GM12878 (cell line): ENCODE measurements at regions not wholly inside any gene's neighbourhood (a gene's known extent, or its start where the extent isn't known, plus 50 kb on each side); places are given as distances from the start of the nearest gene placed in this dataset.

ENCODE experiments used
- ATAC-seq: fragments of 200-7000 bp; cut with Tn5 transposase; 3 replicates; pipeline ENCODE4 v1.9.1; 2020; ENCODE audit warnings: mild to moderate bottlenecking, moderate library complexity
- BruUV-seq: library from RNA; stranded (reverse); fragments of 400-500 nt; replicated peaks from 2 replicates; lab custom pipeline; 2021; lab: Mats Ljungman, UMichigan
- CTCF ChIA-PET: fragments of 300-600 bp; sonication (Branson Sonifier 250); formaldehyde crosslinking; extraction: SDS; loops from one replicate; lab custom pipeline; 2021; ENCODE audit warnings: inconsistent platforms; lab: Yijun Ruan, JAX
- POLR2A ChIA-PET: fragments of 350-600 bp; formaldehyde crosslinking; extraction: SDS; loops from one replicate; lab custom pipeline; 2021; ENCODE audit warnings: inconsistent platforms; lab: Charles Lee
- RAD21 ChIA-PET: fragments of 300-600 bp; sonication (Branson Sonifier 250); formaldehyde crosslinking; loops from one replicate; lab custom pipeline; 2023; ENCODE audit warnings: antibody characterized with exemption; ENCODE audit not compliant: unreplicated experiment; lab: Charles Lee
- SMC1A ChIA-PET: fragments of 300-600 bp; sonication (Branson Sonifier 250); formaldehyde crosslinking; loops from one replicate; lab custom pipeline; 2023; ENCODE audit not compliant: unreplicated experiment, uncharacterized antibody; lab: Charles Lee
- DNase-seq: peaks from one replicate; pipeline ENCODE4 v3.0.0-alpha.2; 2011; ENCODE audit warnings: low read depth, low spot score
- FAIRE-seq: peaks from 3 replicates; lab custom pipeline; 2011; peaks lifted over from hg19 to GRCh38; lab: Jason Lieb, UNC
- H2AFZ ChIP-seq: 2 replicates; pipeline ENCODE4 v1.6.0; 2011; ENCODE audit warnings: low read depth, low read length, control low read depth; ENCODE audit not compliant: control insufficient read depth
- H3K27ac ChIP-seq: 2 replicates; pipeline ENCODE4 v1.5.1; 2011; ENCODE audit warnings: control low read depth; ENCODE audit not compliant: control insufficient read depth, insufficient read depth
- H3K27me3 ChIP-seq, 2 experiments: replicated peaks in 1 of 2; 2 replicates each; pipeline versions ENCODE4 v1.6.0 to v1.6.1; 2011; ENCODE audit warnings: low read length in 1 of 2; ENCODE audit not compliant: control insufficient read depth in 2 of 2, insufficient read depth in 2 of 2
- H3K36me3 ChIP-seq, 2 experiments: 2 replicates each; pipeline ENCODE4 v1.5.1; 2011; ENCODE audit warnings: low read length in 1 of 2; ENCODE audit not compliant: control insufficient read depth in 2 of 2, insufficient read depth in 2 of 2
- H3K4me1 ChIP-seq: 2 replicates; pipeline ENCODE4 v1.6.1; 2011; ENCODE audit warnings: mild to moderate bottlenecking, low read length, moderate library complexity, mixed read lengths; ENCODE audit not compliant: control insufficient read depth, insufficient read depth
- H3K4me2 ChIP-seq: 2 replicates; pipeline ENCODE4 v1.6.0; 2011; ENCODE audit warnings: control low read depth; ENCODE audit not compliant: control insufficient read depth, insufficient read depth
- H3K4me3 ChIP-seq: fragments of 200-600 bp; sonication (generic); 2 replicates; pipeline ENCODE4 v1.5.1; 2016
- H3K79me2 ChIP-seq: 2 replicates; pipeline ENCODE4 v1.6.0; 2011; ENCODE audit warnings: low read length; ENCODE audit not compliant: control insufficient read depth, insufficient read depth
- H3K9ac ChIP-seq: 2 replicates; pipeline ENCODE4 v1.8.0; 2011; ENCODE audit warnings: low read length, control low read depth, mixed read lengths; ENCODE audit not compliant: control insufficient read depth, insufficient read depth
- H3K9me3 ChIP-seq: replicated peaks from 3 replicates; pipeline ENCODE4 v1.5.1; 2011; ENCODE audit warnings: mild to moderate bottlenecking, low read length; ENCODE audit not compliant: control insufficient read depth, insufficient read depth
- H4K20me1 ChIP-seq: 2 replicates; pipeline ENCODE4 v1.6.0; 2011; ENCODE audit not compliant: control insufficient read depth, insufficient read depth
- ASH2L ChIP-seq: fragments of 300-600, 200-600 bp; sonication (generic); IDR thresholded peaks from 2 replicates; pipeline ENCODE4 v1.6.1; 2017; ENCODE audit warnings: low read depth, mild to moderate bottlenecking, borderline replicate concordance
- CBFB ChIP-seq: IDR thresholded peaks from 2 replicates; pipeline ENCODE4 v1.6.1; 2016; ENCODE audit warnings: antibody characterized with exemption, low read depth
- EED ChIP-seq: sonication (generic); IDR thresholded peaks from 2 replicates; pipeline ENCODE4 v1.6.1; 2016; ENCODE audit warnings: antibody characterized with exemption, low read depth
- EGR1 ChIP-seq, 2 experiments: IDR thresholded peaks; 1 replicate in 1 of 2; 2 replicates in 1 of 2; pipeline ENCODE4 v1.6.1; 2011 to 2012; ENCODE audit warnings: low read depth in 2 of 2, low read length in 2 of 2, borderline replicate concordance in 1 of 2, mild to moderate bottlenecking in 1 of 2, moderate library complexity in 1 of 2
- IKZF1 ChIP-seq: fragments of 450-650 bp; conservative IDR thresholded peaks from 2 replicates; pipeline ENCODE4 v1.6.1; 2017; ENCODE audit warnings: antibody characterized with exemption, mild to moderate bottlenecking
- LARP7 ChIP-seq: fragments of 450-650 bp; IDR thresholded peaks from 2 replicates; pipeline ENCODE4 v1.6.1; 2017; ENCODE audit warnings: mild to moderate bottlenecking
- MXI1 ChIP-seq: fragments of 150-350 bp; IDR thresholded peaks from 2 replicates; pipeline ENCODE4 v1.6.1; 2011; ENCODE audit warnings: low read depth, mild to moderate bottlenecking, inconsistent platforms, low read length, improper control_type of control experiment
- MYC ChIP-seq: IDR thresholded peaks from 2 replicates; pipeline ENCODE4 v1.6.1; 2011; ENCODE audit warnings: mild to moderate bottlenecking, low read length, moderate library complexity, inconsistent platforms; ENCODE audit not compliant: insufficient read depth, insufficient replicate concordance, insufficient read length, severe bottlenecking
- NBN ChIP-seq: fragments of 450-650 bp; IDR thresholded peaks from 2 replicates; pipeline ENCODE4 v1.6.1; 2016
- NFIC ChIP-seq: IDR thresholded peaks from 2 replicates; pipeline ENCODE4 v1.6.1; 2012; ENCODE audit warnings: low read depth, mild to moderate bottlenecking, inconsistent platforms, low read length, moderate library complexity
- PML ChIP-seq: IDR thresholded peaks from 2 replicates; pipeline ENCODE4 v1.6.1; 2012; ENCODE audit warnings: low read length, inconsistent platforms
- POLR2AphosphoS2 ChIP-seq: IDR thresholded peaks from 2 replicates; pipeline ENCODE4 v1.6.1; 2011; ENCODE audit warnings: low read depth, mild to moderate bottlenecking, low read length, improper control_type of control experiment, moderate library complexity
- RCOR1 ChIP-seq: conservative IDR thresholded peaks from 2 replicates; pipeline ENCODE4 v1.6.1; 2012; ENCODE audit warnings: low read depth, low read length, improper control_type of control experiment
- RELA ChIP-seq: fragments of 450-650 bp; IDR thresholded peaks from 2 replicates; pipeline ENCODE4 v1.8.0; 2014; ENCODE audit warnings: borderline replicate concordance; ENCODE audit not compliant: partially characterized antibody
- RUNX3 ChIP-seq: IDR thresholded peaks from 2 replicates; pipeline ENCODE4 v1.6.1; 2012; ENCODE audit warnings: low read length, inconsistent platforms
- SIN3A ChIP-seq: IDR thresholded peaks from 2 replicates; pipeline ENCODE4 v1.6.1; 2012; ENCODE audit warnings: low read depth, low read length, improper control_type of control experiment
- SMARCA5 ChIP-seq: fragments of 450-650 bp; IDR thresholded peaks from 2 replicates; pipeline ENCODE4 v1.6.1; 2017; ENCODE audit warnings: mild to moderate bottlenecking
- TAF1 ChIP-seq: IDR thresholded peaks from 2 replicates; pipeline ENCODE4 v1.6.1; 2011; ENCODE audit warnings: mild to moderate bottlenecking, low read depth, low read length, borderline replicate concordance
- YBX1 ChIP-seq: fragments of 450-650 bp; IDR thresholded peaks from 2 replicates; pipeline ENCODE4 v1.6.1; 2016; ENCODE audit warnings: antibody characterized with exemption
- ZNF207 ChIP-seq: fragments of 450-650 bp; IDR thresholded peaks from 2 replicates; pipeline ENCODE4 v1.6.1; 2014; ENCODE audit warnings: antibody characterized with exemption, mild to moderate bottlenecking, borderline replicate concordance
- WGBS: methylation state at CpG from one replicate; pipeline ENCODE4 v1.1.6; 2016; ENCODE audit warnings: low lambda C conversion rate; ENCODE audit not compliant: insufficient replicate concordance, insufficient coverage; ENCODE audit errors: missing lambda C conversion rate; 5-methylcytosine and 5-hydroxymethylcytosine counted together
- in situ Hi-C: fragments of 300-500 bp; cut with MboI; formaldehyde crosslinking; loops from 9 replicates; pipeline ENCODE4 v1.14.3; 2018; ENCODE audit warnings: mixed read lengths
- intact Hi-C: fragments of 100-400 bp; cut with micrococcal nuclease; formaldehyde crosslinking; loops from one replicate; pipeline ENCODE4 v1.14.2; 2022; ENCODE audit not compliant: unreplicated experiment
- TF ChIP-seq, protein P1 (sequence below): fragments of 450-650 bp; IDR thresholded peaks from 2 replicates; pipeline ENCODE4 v1.6.1; 2017; ENCODE audit warnings: mild to moderate bottlenecking, moderate library complexity
- TF ChIP-seq, protein P2 (sequence below): fragments of 450-650 bp; IDR thresholded peaks from 2 replicates; pipeline ENCODE4 v1.6.1; 2016; ENCODE audit warnings: mild to moderate bottlenecking
- TF ChIP-seq, protein P3 (sequence below): IDR thresholded peaks from 2 replicates; pipeline ENCODE4 v1.6.1; 2012; ENCODE audit warnings: low read depth, low read length, improper control_type of control experiment

DNA sequence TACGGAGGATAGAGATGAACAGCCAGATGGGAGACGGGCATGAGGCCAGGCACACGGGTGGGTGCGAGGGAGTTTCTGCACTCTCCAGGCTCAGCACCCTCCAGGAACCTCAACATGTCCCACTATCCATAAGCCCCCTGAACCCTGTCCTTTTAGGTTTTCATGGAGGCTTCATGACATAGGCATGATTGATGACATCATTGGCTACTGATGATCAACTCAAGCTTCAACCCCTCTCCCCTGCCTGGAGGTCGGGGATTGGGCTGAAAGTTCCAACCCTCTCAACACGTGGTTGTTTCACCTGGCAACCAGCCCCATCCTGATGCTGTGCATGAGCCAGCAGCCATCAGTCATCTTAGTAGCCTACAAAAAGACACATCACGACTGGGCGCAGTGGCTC is 360.7 kb upstream of the AUTS2 start (continued):
- TF ChIP-seq, protein P1, sequence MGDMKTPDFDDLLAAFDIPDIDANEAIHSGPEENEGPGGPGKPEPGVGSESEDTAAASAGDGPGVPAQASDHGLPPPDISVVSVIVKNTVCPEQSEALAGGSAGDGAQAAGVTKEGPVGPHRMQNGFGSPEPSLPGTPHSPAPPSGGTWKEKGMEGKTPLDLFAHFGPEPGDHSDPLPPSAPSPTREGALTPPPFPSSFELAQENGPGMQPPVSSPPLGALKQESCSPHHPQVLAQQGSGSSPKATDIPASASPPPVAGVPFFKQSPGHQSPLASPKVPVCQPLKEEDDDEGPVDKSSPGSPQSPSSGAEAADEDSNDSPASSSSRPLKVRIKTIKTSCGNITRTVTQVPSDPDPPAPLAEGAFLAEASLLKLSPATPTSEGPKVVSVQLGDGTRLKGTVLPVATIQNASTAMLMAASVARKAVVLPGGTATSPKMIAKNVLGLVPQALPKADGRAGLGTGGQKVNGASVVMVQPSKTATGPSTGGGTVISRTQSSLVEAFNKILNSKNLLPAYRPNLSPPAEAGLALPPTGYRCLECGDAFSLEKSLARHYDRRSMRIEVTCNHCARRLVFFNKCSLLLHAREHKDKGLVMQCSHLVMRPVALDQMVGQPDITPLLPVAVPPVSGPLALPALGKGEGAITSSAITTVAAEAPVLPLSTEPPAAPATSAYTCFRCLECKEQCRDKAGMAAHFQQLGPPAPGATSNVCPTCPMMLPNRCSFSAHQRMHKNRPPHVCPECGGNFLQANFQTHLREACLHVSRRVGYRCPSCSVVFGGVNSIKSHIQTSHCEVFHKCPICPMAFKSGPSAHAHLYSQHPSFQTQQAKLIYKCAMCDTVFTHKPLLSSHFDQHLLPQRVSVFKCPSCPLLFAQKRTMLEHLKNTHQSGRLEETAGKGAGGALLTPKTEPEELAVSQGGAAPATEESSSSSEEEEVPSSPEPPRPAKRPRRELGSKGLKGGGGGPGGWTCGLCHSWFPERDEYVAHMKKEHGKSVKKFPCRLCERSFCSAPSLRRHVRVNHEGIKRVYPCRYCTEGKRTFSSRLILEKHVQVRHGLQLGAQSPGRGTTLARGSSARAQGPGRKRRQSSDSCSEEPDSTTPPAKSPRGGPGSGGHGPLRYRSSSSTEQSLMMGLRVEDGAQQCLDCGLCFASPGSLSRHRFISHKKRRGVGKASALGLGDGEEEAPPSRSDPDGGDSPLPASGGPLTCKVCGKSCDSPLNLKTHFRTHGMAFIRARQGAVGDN: no peak
- TF ChIP-seq SMARCA5 (no peak), NBN (no peak), CBFB (no peak), YBX1 (no peak), RUNX3 (no peak), NFIC (no peak)

DNA sequence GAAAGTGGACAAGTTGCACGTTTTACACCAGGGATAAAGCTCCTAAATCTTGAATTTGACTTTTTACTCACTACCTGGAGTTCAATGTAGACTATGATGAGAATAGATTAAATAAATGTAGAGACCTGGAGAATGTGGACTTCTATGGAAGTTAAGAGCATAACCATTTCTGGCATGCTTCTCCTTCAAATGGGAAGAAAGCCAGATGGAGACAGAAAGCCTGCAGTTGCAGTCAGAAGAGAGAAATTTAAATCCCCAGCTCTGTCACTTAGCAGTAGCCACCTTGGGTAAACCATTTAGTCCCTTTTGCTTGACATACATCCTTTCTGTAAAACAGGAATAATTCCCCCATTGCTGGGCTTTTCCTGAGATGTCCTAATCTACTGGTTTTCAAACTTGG is 355.3 kb upstream of the AUTS2 start:
- Histone ChIP-seq H3K9ac (no peak overlapping the region), H3K27me3 (no peaks in the 10 kb centered on the region), H3K36me3 (no peaks in the 10 kb centered on the region), H3K4me1 (no peaks in the 10 kb centered on the region), H3K27ac (no peak overlapping the region), H4K20me1 (no peaks in the 10 kb centered on the region), H3K4me2 (no peak overlapping the region), H3K4me3 (no peak overlapping the region), H3K79me2 (no peaks in the 10 kb centered on the region), H2AFZ (no peak overlapping the region), H3K9me3 (no peaks in the 10 kb centered on the region)
- in situ Hi-C loops (no loop called here), intact Hi-C loops (loop anchor here (10.0 kb wide), 1 partner anchor 62 kb away; no protein-coding TSS in a partner anchor)
- ATAC-seq (no peak), FAIRE-seq (no peak), DNase-seq (no peak)
- CTCF ChIA-PET: no interaction called here
- BruUV-seq: no TSS peak
- SMC1A ChIA-PET: no interaction called here
- POLR2A ChIA-PET: no interaction called here
- RAD21 ChIA-PET: no interaction called here
- WGBS: 0% methylated on average over 1 of the region's 1 CpG
- TF ChIP-seq, protein P2, sequence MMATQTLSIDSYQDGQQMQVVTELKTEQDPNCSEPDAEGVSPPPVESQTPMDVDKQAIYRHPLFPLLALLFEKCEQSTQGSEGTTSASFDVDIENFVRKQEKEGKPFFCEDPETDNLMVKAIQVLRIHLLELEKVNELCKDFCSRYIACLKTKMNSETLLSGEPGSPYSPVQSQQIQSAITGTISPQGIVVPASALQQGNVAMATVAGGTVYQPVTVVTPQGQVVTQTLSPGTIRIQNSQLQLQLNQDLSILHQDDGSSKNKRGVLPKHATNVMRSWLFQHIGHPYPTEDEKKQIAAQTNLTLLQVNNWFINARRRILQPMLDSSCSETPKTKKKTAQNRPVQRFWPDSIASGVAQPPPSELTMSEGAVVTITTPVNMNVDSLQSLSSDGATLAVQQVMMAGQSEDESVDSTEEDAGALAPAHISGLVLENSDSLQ: no peak
- TF ChIP-seq MXI1 (no peak), EGR1 (IDR thresholded peaks at IDR 0.05; ENCODE audit: borderline replicate concordance in 1 of 2, low read depth in 2 of 2, low read length in 2 of 2) (no peak), LARP7 (no peak), IKZF1 (no peak), ZNF207 (no peak), RCOR1 (no peak), PML (no peak), SIN3A (no peak), RELA (no peak), POLR2AphosphoS2 (no peak), EED (no peak), TAF1 (no peak), ASH2L (no peak), MYC (no peak)
- TF ChIP-seq, protein P3, sequence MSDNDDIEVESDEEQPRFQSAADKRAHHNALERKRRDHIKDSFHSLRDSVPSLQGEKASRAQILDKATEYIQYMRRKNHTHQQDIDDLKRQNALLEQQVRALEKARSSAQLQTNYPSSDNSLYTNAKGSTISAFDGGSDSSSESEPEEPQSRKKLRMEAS: no peak
